SK-N-SH (cell line): ENCODE measurements at regions not wholly inside any gene's neighbourhood (a gene's known extent, or its start where the extent isn't known, plus 50 kb on each side); places are given as distances from the start of the nearest gene placed in this dataset.

Experiments
- CTCF ChIA-PET: fragments of 300-600, 350-600 bp; formaldehyde crosslinking; extraction: SDS; loops from one replicate; lab custom pipeline; 2021; lab: Yijun Ruan, JAX
- POLR2A ChIA-PET: fragments of 350-600 bp; sonication (Branson Sonifier 250); formaldehyde crosslinking; extraction: SDS; loops from one replicate; lab custom pipeline; 2020; ENCODE audit warnings: antibody characterized with exemption, inconsistent platforms; lab: Yijun Ruan, JAX
- DNase-seq: peaks from one replicate; pipeline ENCODE4 v3.0.0; 2012
- H2AFZ ChIP-seq: fragments of 200-600 bp; sonication (generic); 2 replicates; pipeline ENCODE4 v1.8.1; 2016; ENCODE audit warnings: antibody characterized with exemption, mild to moderate bottlenecking, low read depth
- H3F3A ChIP-seq: fragments of 200-600 bp; sonication (generic); replicated peaks from 2 replicates; pipeline ENCODE3; 2016; ENCODE audit warnings: antibody characterized with exemption, mild to moderate bottlenecking; ENCODE audit not compliant: insufficient read depth
- H3K27ac ChIP-seq, 2 experiments: fragments of 200-500 bp in 1 of 2; fragments of 200-600 bp in 1 of 2; sonication (Bioruptor generic) in 1 of 2; sonication (generic), shearing (Covaris generic) in 1 of 2; 2 replicates each; pipeline versions ENCODE4 v1.5.1 to v1.6.1; 2014 to 2016; ENCODE audit warnings: low read depth in 2 of 2, inconsistent platforms in 1 of 2, low read length in 1 of 2, mild to moderate bottlenecking in 1 of 2, mixed read lengths in 1 of 2
- H3K27me3 ChIP-seq: fragments of 200-600 bp; sonication (generic), shearing (Covaris generic); 2 replicates; pipeline ENCODE4 v1.6.1; 2016; ENCODE audit warnings: mixed run types; ENCODE audit not compliant: insufficient read depth
- H3K36me3 ChIP-seq, 2 experiments: fragments of 200-500 bp in 1 of 2; fragments of 200-600 bp in 1 of 2; sonication (Bioruptor generic) in 1 of 2; sonication (generic) in 1 of 2; replicated peaks in 1 of 2; 2 replicates each; pipeline versions ENCODE3 to v1.5.1; 2014 to 2016; ENCODE audit warnings: low read length in 1 of 2, mild to moderate bottlenecking in 1 of 2; ENCODE audit not compliant: insufficient read depth in 2 of 2, control insufficient read depth in 1 of 2
- H3K4me1 ChIP-seq, 2 experiments: fragments of 200-500 bp in 1 of 2; fragments of 200-600 bp in 1 of 2; sonication (Bioruptor generic) in 1 of 2; sonication (generic), shearing (Covaris generic) in 1 of 2; 2 replicates each; pipeline versions ENCODE4 v1.5.1 to v1.6.1; 2014 to 2016; ENCODE audit warnings: low read depth in 1 of 2, low read length in 1 of 2, mixed run types in 1 of 2; ENCODE audit not compliant: insufficient read depth in 2 of 2, control insufficient read depth in 1 of 2
- H3K4me2 ChIP-seq: fragments of 200-600 bp; sonication (generic), shearing (Covaris generic); 2 replicates; pipeline ENCODE4 v1.6.1; 2017; ENCODE audit warnings: mixed run types
- H3K4me3 ChIP-seq, 2 experiments: fragments of 200-500 bp in 1 of 2; fragments of 200-600 bp in 1 of 2; sonication (Bioruptor generic) in 1 of 2; sonication (generic), shearing (Covaris generic) in 1 of 2; 2 replicates each; pipeline versions ENCODE4 v1.5.1 to v1.8.1; 2014 to 2016; ENCODE audit warnings: low read depth in 2 of 2, inconsistent platforms in 1 of 2, low read length in 1 of 2, mild to moderate bottlenecking in 1 of 2, mixed read lengths in 1 of 2, moderate library complexity in 1 of 2
- H3K79me2 ChIP-seq: fragments of 200-600 bp; sonication (generic); 2 replicates; pipeline ENCODE4 v1.8.1; 2017; ENCODE audit warnings: mild to moderate bottlenecking; ENCODE audit not compliant: insufficient read depth
- H3K9ac ChIP-seq: fragments of 200-600 bp; sonication (generic); 2 replicates; pipeline ENCODE4 v1.6.1; 2017; ENCODE audit warnings: mixed run types
- H3K9me2 ChIP-seq: fragments of 200-600 bp; sonication (generic); 2 replicates; pipeline ENCODE4 v1.6.1; 2017; ENCODE audit warnings: mixed run types
- H3K9me3 ChIP-seq: fragments of 200-600 bp; sonication (generic); 2 replicates; pipeline ENCODE4 v1.6.1; 2017; ENCODE audit warnings: mixed run types, mild to moderate bottlenecking, moderate library complexity
- H4K20me1 ChIP-seq: fragments of 200-600 bp; sonication (generic); 2 replicates; pipeline ENCODE4 v1.6.1; 2017; ENCODE audit warnings: mild to moderate bottlenecking, mixed run types; ENCODE audit not compliant: insufficient read depth
- CTCF ChIP-seq: fragments of 200-600 bp; sonication (generic); IDR thresholded peaks from 2 replicates; pipeline ENCODE4 v1.6.1; 2017; ENCODE audit warnings: antibody characterized with exemption, mild to moderate bottlenecking, moderate library complexity
- EP300 ChIP-seq, 2 experiments: IDR thresholded peaks; 2 replicates each; pipeline versions ENCODE4 v1.4.0 to v1.6.1; 2012; ENCODE audit warnings: borderline replicate concordance in 1 of 2, low read depth in 1 of 2, low read length in 1 of 2
- EZH2phosphoT487 ChIP-seq: fragments of 200-600 bp; sonication (generic); IDR thresholded peaks from 2 replicates; pipeline ENCODE4 v1.6.1; 2017; ENCODE audit warnings: low read depth, mixed run types, mild to moderate bottlenecking, antibody characterized with exemption, moderate library complexity, borderline replicate concordance
- FOSL2 ChIP-seq: IDR thresholded peaks from 2 replicates; pipeline ENCODE4 v1.4.0; 2012; ENCODE audit warnings: low read depth, mild to moderate bottlenecking, moderate library complexity, borderline replicate concordance
- FOXJ3 ChIP-seq: sonication (generic); formaldehyde crosslinking; IDR thresholded peaks from 2 replicates; pipeline ENCODE4 v1.5.1; 2020; ENCODE audit warnings: mild to moderate bottlenecking, missing genetic modification reagents
- FOXM1 ChIP-seq: IDR thresholded peaks from 2 replicates; pipeline ENCODE4 v1.4.0; 2012; ENCODE audit warnings: low read depth, mild to moderate bottlenecking
- GATA2 ChIP-seq: sonication (generic); formaldehyde crosslinking; IDR thresholded peaks from 2 replicates; pipeline ENCODE4 v1.5.0; 2020; ENCODE audit warnings: mild to moderate bottlenecking, missing genetic modification reagents
- IRF3 ChIP-seq: fragments of 150-350 bp; IDR thresholded peaks from 2 replicates; pipeline ENCODE4 v1.6.1; 2016; ENCODE audit warnings: mild to moderate bottlenecking, low read depth, low read length
- JUND ChIP-seq: IDR thresholded peaks from 2 replicates; pipeline ENCODE4 v1.4.0; 2012
- MAX ChIP-seq: IDR thresholded peaks from 2 replicates; pipeline ENCODE4 v1.4.0; 2012; ENCODE audit warnings: low read depth
- POLR2AphosphoS5 ChIP-seq: IDR thresholded peaks from 2 replicates; pipeline ENCODE4 v1.6.1; 2012; ENCODE audit warnings: low read depth, low read length
- SIN3A ChIP-seq: IDR thresholded peaks from 2 replicates; pipeline ENCODE4 v1.6.1; 2012; ENCODE audit warnings: low read depth, mild to moderate bottlenecking, low read length, moderate library complexity, borderline replicate concordance
- TAF1 ChIP-seq: IDR thresholded peaks from 2 replicates; pipeline ENCODE4 v1.6.1; 2012; ENCODE audit warnings: low read depth, mild to moderate bottlenecking, low read length, moderate library complexity, borderline replicate concordance
- TCF12 ChIP-seq: IDR thresholded peaks from 2 replicates; pipeline ENCODE4 v1.4.0; 2012
- WGBS: methylation state at CpG from one replicate; pipeline ENCODE4 v1.1.6; 2017; ENCODE audit warnings: low lambda C conversion rate; 5-methylcytosine and 5-hydroxymethylcytosine counted together

- CTCF ChIA-PET, result interaction anchor here (0.7 to 1.3 kb wide), 3 partner anchors 10 to 75 kb away, joined by 3 to 5 read pairs (median 3); no protein-coding TSS in a partner anchor
- POLR2A ChIA-PET, result no interaction called here
- Histone ChIP-seq H3K27ac (no peak overlapping the region), H3K27me3 (no peaks in the 10 kb centered on the region), H3K4me3 (no peak overlapping the region), H3F3A (no peaks in the 10 kb centered on the region), H3K9ac (no peak overlapping the region), H3K4me2 (no peak overlapping the region), H3K79me2 (no peaks in the 10 kb centered on the region), H3K9me3 (no peaks in the 10 kb centered on the region), H4K20me1 (no peaks in the 10 kb centered on the region), H3K4me1 (peaks cover 0 to 3% of the 10 kb centered on the region in 2 experiments; a peak in 2 of 4 replicates), H3K9me2 (no peaks in the 10 kb centered on the region), H2AFZ (no peak overlapping the region), H3K36me3 (no peaks in the 10 kb centered on the region)
- TF ChIP-seq FOXJ3 (no peak), JUND (no peak), POLR2AphosphoS5 (no peak), TAF1 (no peak), CTCF (no peak)
- DNase-seq, result no peak
These were observed 603.5 kb downstream of the ARL4A start for GRCh38 chr7:13290975-13291374.

- no peaks in the 10 kb centered on the region for H3F3A ChIP-seq
- H3K9ac ChIP-seq, result no peak overlapping the region
- peak overlapping the region; percentile 3; the same call in 1 of the 2 replicates for H3K4me2 ChIP-seq
- H2AFZ ChIP-seq, result peak overlapping the region; percentile 4; the same call in 1 of the 2 replicates
- CTCF ChIA-PET, result interaction anchor here (0.8 to 2.3 kb wide), 4 partner anchors 12 to 1398 kb away, joined by 3 to 12 read pairs (median 4); no protein-coding TSS in a partner anchor
- TF ChIP-seq TCF12 (no peak), FOXM1 (no peak), SIN3A (no peak), JUND (no peak), FOSL2 (no peak), EP300 (IDR thresholded peaks at IDR 0.05; ENCODE audit: borderline replicate concordance in 1 of 2, low read depth in 1 of 2, low read length in 1 of 2) (no peak)
- POLR2A ChIA-PET, result no interaction called here
- no peak for DNase-seq
- H3K36me3 ChIP-seq, result no peaks in the 10 kb centered on the region
- no peaks in the 10 kb centered on the region for H3K9me2 ChIP-seq
- peaks cover 0 to 3% of the 10 kb centered on the region in 2 experiments; a peak in 2 of 4 replicates for H3K4me1 ChIP-seq
- H3K9me3 ChIP-seq, result no peaks in the 10 kb centered on the region
- no peaks in the 10 kb centered on the region for H4K20me1 ChIP-seq
- no peaks in the 10 kb centered on the region for H3K27me3 ChIP-seq
- H3K4me3 ChIP-seq, result no peak overlapping the region
- H3K79me2 ChIP-seq, result no peaks in the 10 kb centered on the region
- peak overlapping the region; percentile 2 to 47; a peak in 1 of 4 replicates for H3K27ac ChIP-seq
- WGBS, result 42% methylated on average over 2 of the region's 2 CpGs
These were observed 606.0 kb downstream of the ARL4A start for GRCh38 chr7:13293264-13294002.

- H3K36me3 ChIP-seq, result no peaks in the 10 kb centered on the region
- ChIA-PET CTCF (interaction anchor here (1.0 to 1.9 kb wide), 2 partner anchors 1384 to 1892 kb away, joined by 3 to 4 read pairs; no protein-coding TSS in a partner anchor), POLR2A (no interaction called here)
- TF ChIP-seq CTCF (no peak), IRF3 (no peak), MAX (no peak), EZH2phosphoT487 (no peak), GATA2 (CRISPR knock-in tag) (no peak)
These were observed 619.6 kb downstream of the ARL4A start for GRCh38 chr7:13307040-13307439.

More at GRCh38 chr7:13307040-13307439, 619.6 kb downstream of the ARL4A start:
- no peaks in the 10 kb centered on the region for H3K9me2 ChIP-seq
- no peaks in the 10 kb centered on the region for H4K20me1 ChIP-seq
- no peak overlapping the region for H3K4me3 ChIP-seq
- no peak for DNase-seq
- H2AFZ ChIP-seq, result no peak overlapping the region
- H3K27ac ChIP-seq, result no peak overlapping the region
- no peaks in the 10 kb centered on the region for H3K27me3 ChIP-seq
- no peaks in the 10 kb centered on the region for H3K9me3 ChIP-seq
- no peaks in the 10 kb centered on the region; a peak in 1 of 4 replicates for H3K4me1 ChIP-seq
- no peak overlapping the region for H3K4me2 ChIP-seq
- H3K9ac ChIP-seq, result no peak overlapping the region
- H3K79me2 ChIP-seq, result no peaks in the 10 kb centered on the region
- H3F3A ChIP-seq, result no peaks in the 10 kb centered on the region
